ENCODE measurements at regions not wholly inside any gene's neighbourhood (a gene's known extent, or its start where the extent isn't known, plus 50 kb on each side); places are given as distances from the start of the nearest gene placed in this dataset.

GRCh38 chr2:217669831-217670230 is 333.0 kb downstream of the TNS1 start:
- peaks cover 0 to 21% (median 8%) of the 10 kb centered on the region in 9 donors for H3K4me1 ChIP-seq
- no peaks in the 10 kb centered on the region for H3K36me3 ChIP-seq
- DNase-seq, result no peak
- TF ChIP-seq CTCF (IDR thresholded peaks at IDR 0.05), result no peak
- no peak overlapping the region for H3K27ac ChIP-seq
- no peaks in the 10 kb centered on the region for H3K27me3 ChIP-seq
- H3K4me3 ChIP-seq, result no peak overlapping the region
- no peak for ATAC-seq
- H3K9me3 ChIP-seq, result no peaks in the 10 kb centered on the region
- intact Hi-C loops (cut with DNase I), result no loop called here
- 93 to 98% methylated on average over 3 of the region's 3 CpGs for WGBS, 2 donors

- Histone ChIP-seq H3K36me3 (no peaks in the 10 kb centered on the region), H3K4me1 (peaks cover 0 to 21% (median 8%) of the 10 kb centered on the region in 9 donors), H3K9me3 (no peaks in the 10 kb centered on the region), H3K27ac (peak overlapping the region in 6 of 10 donors; percentile 35 to 67 (median 58)), H3K27me3 (no peaks in the 10 kb centered on the region), H3K4me3 (no peak overlapping the region)
- no peak for TF ChIP-seq CTCF (IDR thresholded peaks at IDR 0.05)
- intact Hi-C loops (cut with DNase I), result no loop called here
- DNase-seq (peak in 1 of 2 donors; percentile 49), ATAC-seq (peak in 7 of 8 donors; percentile 41 to 75 (median 69))
- WGBS, 2 donors, result 52 to 63% methylated on average over 3 of the region's 3 CpGs
These were observed 335.3 kb downstream of the TNS1 start for GRCh38 chr2:217667512-217667911.

- TF ChIP-seq CTCF (IDR thresholded peaks at IDR 0.05), result no peak
- H3K9me3 ChIP-seq, result no peaks in the 10 kb centered on the region
- no peak for DNase-seq
- intact Hi-C loops (cut with DNase I), result no loop called here
- H3K36me3 ChIP-seq, result no peaks in the 10 kb centered on the region
- H3K27me3 ChIP-seq, result no peaks in the 10 kb centered on the region
- ATAC-seq, result peak in 1 of 8 donors; percentile 8
- WGBS, 2 donors, result 81 to 86% methylated on average over 2 of the region's 2 CpGs
- no peak overlapping the region for H3K4me3 ChIP-seq
- peaks cover 0 to 21% (median 8%) of the 10 kb centered on the region in 9 donors for H3K4me1 ChIP-seq
- H3K27ac ChIP-seq, result peak overlapping the region in 6 of 10 donors; percentile 29 to 67 (median 44)
These were observed 335.8 kb downstream of the TNS1 start for GRCh38 chr2:217667035-217667434.

GRCh38 chr2:217666338-217666737 is 336.5 kb downstream of the TNS1 start:
- DNase-seq, result no peak
- Histone ChIP-seq H3K4me1 (peaks cover 0 to 27% (median 8%) of the 10 kb centered on the region in 9 donors), H3K27ac (peak overlapping the region in 1 of 10 donors; percentile 39), H3K9me3 (no peaks in the 10 kb centered on the region), H3K27me3 (no peaks in the 10 kb centered on the region), H3K4me3 (no peak overlapping the region), H3K36me3 (no peaks in the 10 kb centered on the region)
- peak in 1 of 8 donors; percentile 60 for ATAC-seq
- TF ChIP-seq CTCF (IDR thresholded peaks at IDR 0.05), result no peak
- intact Hi-C loops (cut with DNase I), result no loop called here
- 86 to 88% methylated on average over 2 of the region's 2 CpGs for WGBS, 2 donors
